HepG2 (cell line): ENCODE measurements at regions not wholly inside any gene's neighbourhood (a gene's known extent, or its start where the extent isn't known, plus 50 kb on each side); places are given as distances from the start of the nearest gene placed in this dataset.

ENCODE experiments used
- CCDC6 ChIP-seq: sonication (generic); formaldehyde crosslinking; IDR thresholded peaks from 2 replicates; pipeline ENCODE4 v1.8.1; 2022; ENCODE audit warnings: mild to moderate bottlenecking, missing genetic modification reagents, moderate library complexity
- CEBPG ChIP-seq: IDR thresholded peaks from 2 replicates; pipeline ENCODE4 v1.6.1; 2016
- CENPX ChIP-seq: sonication (generic); formaldehyde crosslinking; IDR thresholded peaks from 2 replicates; pipeline ENCODE4 v1.9.0; 2021; ENCODE audit warnings: mild to moderate bottlenecking, missing genetic modification reagents, moderate library complexity
- CREB1 ChIP-seq, 2 experiments: fragments of 450-650 bp in 1 of 2; IDR thresholded peaks; 2 replicates each; pipeline ENCODE4 v1.6.1; 2016 to 2017; ENCODE audit warnings: control low read depth in 1 of 2, mild to moderate bottlenecking in 1 of 2, missing compliant biosample characterization in 1 of 2, missing genetic modification characterization in 1 of 2
- GPN1 ChIP-seq: sonication (generic); formaldehyde crosslinking; IDR thresholded peaks from 2 replicates; pipeline ENCODE4 v1.5.1; 2020; ENCODE audit warnings: missing genetic modification reagents, borderline replicate concordance
- PLRG1 ChIP-seq: fragments of 450-650 bp; conservative IDR thresholded peaks from 2 replicates; pipeline ENCODE4 v1.6.1; 2016
- SOX13 ChIP-seq, 3 experiments: fragments of 450-650 bp in 1 of 3; sonication (generic) in 1 of 3; formaldehyde crosslinking in 1 of 3; IDR thresholded peaks in 2 of 3; conservative IDR thresholded peaks in 1 of 3; 2 replicates each; pipeline versions ENCODE4 v1.5.0 to v1.6.1; 2016 to 2020; ENCODE audit warnings: antibody characterized with exemption in 1 of 3, mild to moderate bottlenecking in 1 of 3, missing compliant biosample characterization in 1 of 3, missing genetic modification reagents in 1 of 3, moderate library complexity in 1 of 3
- SOX5 ChIP-seq: IDR thresholded peaks from 2 replicates; pipeline ENCODE4 v1.6.1; 2016; ENCODE audit warnings: borderline replicate concordance
- TF ChIP-seq, protein P1 (sequence below): sonication (generic); formaldehyde crosslinking; IDR thresholded peaks from 2 replicates; pipeline ENCODE4 v1.4.0; 2020; ENCODE audit warnings: missing genetic modification reagents
- TF ChIP-seq, protein P2 (sequence below): sonication (generic); IDR thresholded peaks from 2 replicates; pipeline ENCODE4 v1.6.1; 2016; ENCODE audit warnings: low read depth, borderline replicate concordance
- TF ChIP-seq, protein P3 (sequence below): sonication (generic); formaldehyde crosslinking; IDR thresholded peaks from 2 replicates; pipeline ENCODE4 v1.5.0; 2020; ENCODE audit warnings: mild to moderate bottlenecking, missing genetic modification reagents, moderate library complexity
- TF ChIP-seq, protein P4 (sequence below): IDR thresholded peaks from 2 replicates; pipeline ENCODE4 v1.4.0; 2020; ENCODE audit warnings: mild to moderate bottlenecking, missing genetic modification reagents

DNA sequence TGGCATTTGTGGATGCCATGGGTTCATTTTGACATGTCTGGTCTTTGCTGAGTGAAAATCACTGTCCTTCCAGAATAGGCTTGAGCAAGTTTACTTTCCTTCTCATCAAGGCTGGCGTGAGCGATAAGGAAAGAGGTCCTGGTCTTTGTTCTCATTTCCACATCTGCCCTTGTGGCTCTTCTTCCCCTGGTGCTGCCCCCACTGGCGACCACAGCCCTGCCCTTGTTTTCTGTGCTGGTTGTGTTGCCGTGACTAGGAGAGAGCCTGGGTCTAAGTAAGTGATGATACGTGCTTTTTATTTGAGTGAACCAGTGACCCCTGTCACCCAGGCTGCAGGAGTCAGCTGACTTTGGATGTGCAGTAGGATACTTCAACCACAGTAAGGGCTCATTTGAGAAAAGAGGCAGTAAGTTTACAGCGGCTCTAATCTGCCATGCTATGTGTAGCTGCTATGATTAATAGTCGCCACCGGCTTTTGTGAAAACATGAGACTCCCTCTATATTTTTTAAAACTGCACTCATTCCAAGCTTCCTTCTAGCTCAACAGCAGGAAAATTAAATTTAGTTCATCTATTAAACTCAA is 441.7 kb downstream of the RNF144A start (continued):
- TF ChIP-seq, protein P1, sequence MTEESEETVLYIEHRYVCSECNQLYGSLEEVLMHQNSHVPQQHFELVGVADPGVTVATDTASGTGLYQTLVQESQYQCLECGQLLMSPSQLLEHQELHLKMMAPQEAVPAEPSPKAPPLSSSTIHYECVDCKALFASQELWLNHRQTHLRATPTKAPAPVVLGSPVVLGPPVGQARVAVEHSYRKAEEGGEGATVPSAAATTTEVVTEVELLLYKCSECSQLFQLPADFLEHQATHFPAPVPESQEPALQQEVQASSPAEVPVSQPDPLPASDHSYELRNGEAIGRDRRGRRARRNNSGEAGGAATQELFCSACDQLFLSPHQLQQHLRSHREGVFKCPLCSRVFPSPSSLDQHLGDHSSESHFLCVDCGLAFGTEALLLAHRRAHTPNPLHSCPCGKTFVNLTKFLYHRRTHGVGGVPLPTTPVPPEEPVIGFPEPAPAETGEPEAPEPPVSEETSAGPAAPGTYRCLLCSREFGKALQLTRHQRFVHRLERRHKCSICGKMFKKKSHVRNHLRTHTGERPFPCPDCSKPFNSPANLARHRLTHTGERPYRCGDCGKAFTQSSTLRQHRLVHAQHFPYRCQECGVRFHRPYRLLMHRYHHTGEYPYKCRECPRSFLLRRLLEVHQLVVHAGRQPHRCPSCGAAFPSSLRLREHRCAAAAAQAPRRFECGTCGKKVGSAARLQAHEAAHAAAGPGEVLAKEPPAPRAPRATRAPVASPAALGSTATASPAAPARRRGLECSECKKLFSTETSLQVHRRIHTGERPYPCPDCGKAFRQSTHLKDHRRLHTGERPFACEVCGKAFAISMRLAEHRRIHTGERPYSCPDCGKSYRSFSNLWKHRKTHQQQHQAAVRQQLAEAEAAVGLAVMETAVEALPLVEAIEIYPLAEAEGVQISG: 0 out of 2 replicates have a peak, but pooled peaks have one; percentile 22
- TF ChIP-seq SOX13 (IDR thresholded peaks at IDR 0.05): no peak
- TF ChIP-seq SOX13 (CRISPR knock-in tag; conservative IDR thresholded peaks at IDR 0.05 in 1 of 2, IDR thresholded peaks at IDR 0.05 in 1 of 2): 0 out of 4 replicates have a peak, but pooled peaks of 1 of the 2 experiments have one; percentile 12
- TF ChIP-seq PLRG1: no peak
- TF ChIP-seq, protein P2, sequence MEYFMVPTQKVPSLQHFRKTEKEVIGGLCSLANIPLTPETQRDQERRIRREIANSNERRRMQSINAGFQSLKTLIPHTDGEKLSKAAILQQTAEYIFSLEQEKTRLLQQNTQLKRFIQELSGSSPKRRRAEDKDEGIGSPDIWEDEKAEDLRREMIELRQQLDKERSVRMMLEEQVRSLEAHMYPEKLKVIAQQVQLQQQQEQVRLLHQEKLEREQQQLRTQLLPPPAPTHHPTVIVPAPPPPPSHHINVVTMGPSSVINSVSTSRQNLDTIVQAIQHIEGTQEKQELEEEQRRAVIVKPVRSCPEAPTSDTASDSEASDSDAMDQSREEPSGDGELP: peak; percentile 23; the same call in 1 of the 2 replicates
- TF ChIP-seq, protein P3, sequence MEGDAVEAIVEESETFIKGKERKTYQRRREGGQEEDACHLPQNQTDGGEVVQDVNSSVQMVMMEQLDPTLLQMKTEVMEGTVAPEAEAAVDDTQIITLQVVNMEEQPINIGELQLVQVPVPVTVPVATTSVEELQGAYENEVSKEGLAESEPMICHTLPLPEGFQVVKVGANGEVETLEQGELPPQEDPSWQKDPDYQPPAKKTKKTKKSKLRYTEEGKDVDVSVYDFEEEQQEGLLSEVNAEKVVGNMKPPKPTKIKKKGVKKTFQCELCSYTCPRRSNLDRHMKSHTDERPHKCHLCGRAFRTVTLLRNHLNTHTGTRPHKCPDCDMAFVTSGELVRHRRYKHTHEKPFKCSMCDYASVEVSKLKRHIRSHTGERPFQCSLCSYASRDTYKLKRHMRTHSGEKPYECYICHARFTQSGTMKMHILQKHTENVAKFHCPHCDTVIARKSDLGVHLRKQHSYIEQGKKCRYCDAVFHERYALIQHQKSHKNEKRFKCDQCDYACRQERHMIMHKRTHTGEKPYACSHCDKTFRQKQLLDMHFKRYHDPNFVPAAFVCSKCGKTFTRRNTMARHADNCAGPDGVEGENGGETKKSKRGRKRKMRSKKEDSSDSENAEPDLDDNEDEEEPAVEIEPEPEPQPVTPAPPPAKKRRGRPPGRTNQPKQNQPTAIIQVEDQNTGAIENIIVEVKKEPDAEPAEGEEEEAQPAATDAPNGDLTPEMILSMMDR (CRISPR knock-in tag): peak; percentile 41; the same call in 1 of the 2 replicates
- 0 out of 2 replicates have a peak, but pooled peaks have one; percentile 28 for TF ChIP-seq CCDC6
- no peak for TF ChIP-seq GPN1 (CRISPR knock-in tag)
- TF ChIP-seq CENPX (CRISPR knock-in tag): no peak
- no peak for TF ChIP-seq CREB1 (IDR thresholded peaks at IDR 0.05)
- no peak for TF ChIP-seq CREB1 (CRISPR knock-in tag; IDR thresholded peaks at IDR 0.05)
- 0 out of 2 replicates have a peak, but pooled peaks have one; percentile 27 for TF ChIP-seq SOX5 (CRISPR knock-in tag)
- no peak for TF ChIP-seq CEBPG (CRISPR knock-in tag)
- TF ChIP-seq, protein P4, sequence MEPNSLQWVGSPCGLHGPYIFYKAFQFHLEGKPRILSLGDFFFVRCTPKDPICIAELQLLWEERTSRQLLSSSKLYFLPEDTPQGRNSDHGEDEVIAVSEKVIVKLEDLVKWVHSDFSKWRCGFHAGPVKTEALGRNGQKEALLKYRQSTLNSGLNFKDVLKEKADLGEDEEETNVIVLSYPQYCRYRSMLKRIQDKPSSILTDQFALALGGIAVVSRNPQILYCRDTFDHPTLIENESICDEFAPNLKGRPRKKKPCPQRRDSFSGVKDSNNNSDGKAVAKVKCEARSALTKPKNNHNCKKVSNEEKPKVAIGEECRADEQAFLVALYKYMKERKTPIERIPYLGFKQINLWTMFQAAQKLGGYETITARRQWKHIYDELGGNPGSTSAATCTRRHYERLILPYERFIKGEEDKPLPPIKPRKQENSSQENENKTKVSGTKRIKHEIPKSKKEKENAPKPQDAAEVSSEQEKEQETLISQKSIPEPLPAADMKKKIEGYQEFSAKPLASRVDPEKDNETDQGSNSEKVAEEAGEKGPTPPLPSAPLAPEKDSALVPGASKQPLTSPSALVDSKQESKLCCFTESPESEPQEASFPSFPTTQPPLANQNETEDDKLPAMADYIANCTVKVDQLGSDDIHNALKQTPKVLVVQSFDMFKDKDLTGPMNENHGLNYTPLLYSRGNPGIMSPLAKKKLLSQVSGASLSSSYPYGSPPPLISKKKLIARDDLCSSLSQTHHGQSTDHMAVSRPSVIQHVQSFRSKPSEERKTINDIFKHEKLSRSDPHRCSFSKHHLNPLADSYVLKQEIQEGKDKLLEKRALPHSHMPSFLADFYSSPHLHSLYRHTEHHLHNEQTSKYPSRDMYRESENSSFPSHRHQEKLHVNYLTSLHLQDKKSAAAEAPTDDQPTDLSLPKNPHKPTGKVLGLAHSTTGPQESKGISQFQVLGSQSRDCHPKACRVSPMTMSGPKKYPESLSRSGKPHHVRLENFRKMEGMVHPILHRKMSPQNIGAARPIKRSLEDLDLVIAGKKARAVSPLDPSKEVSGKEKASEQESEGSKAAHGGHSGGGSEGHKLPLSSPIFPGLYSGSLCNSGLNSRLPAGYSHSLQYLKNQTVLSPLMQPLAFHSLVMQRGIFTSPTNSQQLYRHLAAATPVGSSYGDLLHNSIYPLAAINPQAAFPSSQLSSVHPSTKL: 0 out of 2 replicates have a peak, but pooled peaks have one; percentile 9
